ENCODE measurements at regions not wholly inside any gene's neighbourhood (a gene's known extent, or its start where the extent isn't known, plus 50 kb on each side); places are given as distances from the start of the nearest gene placed in this dataset.

- TF ChIP-seq CTCF (IDR thresholded peaks at IDR 0.05) (no peak), POLR2A (IDR thresholded peaks at IDR 0.05) (no peak)
These were observed 70.1 kb upstream of the STAM2 start for GRCh38 chr2:152245653-152246052.

Measured in uterus (tissue), 2 donors.